Suprapubic skin (tissue), 4 donors: ENCODE measurements at regions not wholly inside any gene's neighbourhood (a gene's known extent, or its start where the extent isn't known, plus 50 kb on each side); places are given as distances from the start of the nearest gene placed in this dataset.

Experiments
- DNase-seq, 2 donors: peaks; one replicate each; pipeline ENCODE4 v3.0.0-alpha.2; 2019; ENCODE audit warnings: low spot score in 2 of 2
- H3K27ac ChIP-seq: fragments of 200-600 bp; sonication (generic); one replicate; pipeline ENCODE4 v1.5.1; 2019
- H3K27me3 ChIP-seq: fragments of 200-600 bp; sonication (generic); one replicate; pipeline ENCODE4 v1.5.1; 2019
- H3K36me3 ChIP-seq: fragments of 200-600 bp; sonication (generic); one replicate; pipeline ENCODE4 v1.5.1; 2019
- H3K4me1 ChIP-seq: fragments of 200-600 bp; sonication (generic); one replicate; pipeline ENCODE4 v1.5.1; 2019
- H3K4me3 ChIP-seq: fragments of 200-600 bp; sonication (generic); one replicate; pipeline ENCODE4 v1.5.1; 2019; ENCODE audit warnings: mild to moderate bottlenecking
- H3K9me3 ChIP-seq: fragments of 200-600 bp; sonication (generic); one replicate; pipeline ENCODE4 v1.5.1; 2019
- CTCF ChIP-seq, 2 donors: fragments of 200-600 bp in 1 of 2; fragments of 450-650 bp in 1 of 2; sonication (generic) in 1 of 2; IDR thresholded peaks; one replicate each; pipeline ENCODE4 v1.5.1; 2016 to 2019; ENCODE audit warnings: antibody characterized with exemption in 2 of 2, mild to moderate bottlenecking in 1 of 2, moderate library complexity in 1 of 2
- EP300 ChIP-seq: sonication (generic); formaldehyde crosslinking; IDR thresholded peaks from one replicate; pipeline ENCODE4 v1.6.1; 2017; ENCODE audit warnings: antibody characterized with exemption
- POLR2A ChIP-seq, 2 donors: fragments of 450-650 bp; IDR thresholded peaks; one replicate each; pipeline ENCODE4 v1.6.1; 2017; ENCODE audit warnings: antibody characterized with exemption in 2 of 2, mild to moderate bottlenecking in 2 of 2, moderate library complexity in 2 of 2
- POLR2AphosphoS5 ChIP-seq, 3 donors: sonication (generic); formaldehyde crosslinking; IDR thresholded peaks; one replicate each; pipeline ENCODE4 v1.6.1; 2017; ENCODE audit warnings: antibody characterized with exemption in 3 of 3
- WGBS: methylation state at CpG from one replicate; pipeline ENCODE4 v1.1.5; 2018; 5-methylcytosine and 5-hydroxymethylcytosine counted together

GRCh38 chr5:92402045-92402444 is 1018.9 kb upstream of the ARRDC3 start:
- DNase-seq = no peak
- TF ChIP-seq POLR2A (IDR thresholded peaks at IDR 0.05) = no peak
- TF ChIP-seq CTCF (IDR thresholded peaks at IDR 0.05) = no peak
- no peak for TF ChIP-seq EP300
- no peak for TF ChIP-seq POLR2AphosphoS5 (IDR thresholded peaks at IDR 0.05)
- H3K4me1 ChIP-seq = no peaks in the 10 kb centered on the region
- H3K9me3 ChIP-seq = no peaks in the 10 kb centered on the region
- no peak overlapping the region for H3K4me3 ChIP-seq
- WGBS = 77% methylated on average over 2 of the region's 2 CpGs
- H3K36me3 ChIP-seq = no peaks in the 10 kb centered on the region
- H3K27me3 ChIP-seq = no peaks in the 10 kb centered on the region
- no peak overlapping the region for H3K27ac ChIP-seq

GRCh38 chr5:92401492-92401891 is 1018.4 kb upstream of the ARRDC3 start:
- no peaks in the 10 kb centered on the region for H3K4me1 ChIP-seq
- no peak overlapping the region for H3K27ac ChIP-seq
- TF ChIP-seq POLR2AphosphoS5 (IDR thresholded peaks at IDR 0.05) (no peak), CTCF (IDR thresholded peaks at IDR 0.05) (no peak), EP300 (no peak), POLR2A (IDR thresholded peaks at IDR 0.05) (no peak)
- no peak for DNase-seq
- WGBS = 39% methylated on average over 5 of the region's 5 CpGs
- H3K4me3 ChIP-seq = no peak overlapping the region
- no peaks in the 10 kb centered on the region for H3K27me3 ChIP-seq
- H3K9me3 ChIP-seq = no peaks in the 10 kb centered on the region
- no peaks in the 10 kb centered on the region for H3K36me3 ChIP-seq

GRCh38 chr5:92394936-92395335 is 1011.8 kb upstream of the ARRDC3 start:
- Histone ChIP-seq H3K27me3 (no peaks in the 10 kb centered on the region), H3K27ac (no peak overlapping the region), H3K4me3 (no peak overlapping the region), H3K36me3 (no peaks in the 10 kb centered on the region), H3K4me1 (no peaks in the 10 kb centered on the region), H3K9me3 (no peaks in the 10 kb centered on the region)
- TF ChIP-seq EP300 = no peak
- TF ChIP-seq POLR2A (IDR thresholded peaks at IDR 0.05) = no peak
- TF ChIP-seq POLR2AphosphoS5 (IDR thresholded peaks at IDR 0.05) = no peak
- TF ChIP-seq CTCF (IDR thresholded peaks at IDR 0.05) = no peak
- DNase-seq = no peak
- 76% methylated on average over 1 of the region's 1 CpG for WGBS

DNA sequence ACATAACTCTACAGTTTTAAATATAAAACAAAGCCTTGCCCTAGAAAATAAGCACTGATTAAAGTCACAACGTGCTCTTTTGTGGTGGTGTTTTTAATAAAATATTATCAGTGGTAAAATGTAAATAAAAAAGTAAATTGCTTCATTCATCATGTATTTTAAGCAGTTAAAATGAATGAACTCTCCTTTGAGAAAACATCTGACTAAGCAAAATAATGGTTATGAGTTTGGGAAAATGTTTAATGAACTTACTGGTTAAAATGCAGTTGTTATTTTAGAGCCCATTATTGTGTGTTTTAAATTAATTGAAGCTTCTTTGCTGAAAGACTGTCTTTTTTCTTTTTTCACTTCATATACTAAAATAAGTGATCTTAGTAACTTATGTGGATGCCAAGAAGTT is 1007.5 kb upstream of the ARRDC3 start:
- 44% methylated on average over 1 of the region's 1 CpG for WGBS

DNA sequence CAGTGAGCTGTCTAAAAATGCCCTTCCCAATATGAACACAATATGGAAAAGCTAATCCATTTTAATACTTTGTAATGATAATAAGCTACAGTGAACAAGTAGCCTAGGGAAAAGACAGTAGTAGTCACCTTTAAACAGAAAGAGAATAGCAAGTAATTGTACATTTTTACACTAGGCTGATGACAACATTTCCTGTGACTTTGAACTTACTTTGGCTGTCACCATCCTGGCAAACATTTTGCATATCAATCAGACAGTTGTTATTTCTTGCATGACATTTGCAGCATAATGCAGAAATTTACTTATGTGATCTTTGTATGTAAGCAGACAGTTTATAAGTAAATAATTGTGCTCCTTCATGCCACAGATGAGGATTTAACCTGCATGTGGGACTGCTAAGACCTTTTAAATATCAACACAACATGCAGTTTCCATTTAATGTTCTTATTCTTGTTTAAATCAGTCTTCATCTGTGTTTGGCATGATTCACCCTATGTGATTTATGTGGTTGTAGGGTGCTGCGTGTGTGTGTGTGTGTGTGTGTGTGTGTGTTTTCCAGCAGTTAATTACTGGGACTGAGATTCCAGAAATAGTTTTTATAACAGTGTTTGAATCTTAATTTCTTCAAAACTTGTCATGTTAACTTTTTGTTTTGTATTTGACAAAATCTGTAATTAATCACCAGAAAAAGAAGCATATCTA is 997.1 kb upstream of the ARRDC3 start:
- H3K9me3 ChIP-seq = no peaks in the 10 kb centered on the region
- no peak for DNase-seq
- no peaks in the 10 kb centered on the region for H3K36me3 ChIP-seq
- no peaks in the 10 kb centered on the region for H3K4me1 ChIP-seq
- TF ChIP-seq EP300 = no peak
- no peak for TF ChIP-seq CTCF (IDR thresholded peaks at IDR 0.05)
- TF ChIP-seq POLR2AphosphoS5 (IDR thresholded peaks at IDR 0.05) = no peak
- no peak for TF ChIP-seq POLR2A (IDR thresholded peaks at IDR 0.05)
- no peak overlapping the region for H3K27ac ChIP-seq
- H3K27me3 ChIP-seq = no peaks in the 10 kb centered on the region
- no peak overlapping the region for H3K4me3 ChIP-seq
- 5% methylated on average over 1 of the region's 1 CpG for WGBS

More for the DNA sequence above, 1007.5 kb upstream of the ARRDC3 start:
- Histone ChIP-seq H3K27me3 (no peaks in the 10 kb centered on the region), H3K9me3 (no peaks in the 10 kb centered on the region), H3K4me3 (no peak overlapping the region), H3K27ac (no peak overlapping the region), H3K4me1 (no peaks in the 10 kb centered on the region), H3K36me3 (no peaks in the 10 kb centered on the region)
- no peak for DNase-seq
- TF ChIP-seq CTCF (IDR thresholded peaks at IDR 0.05) (no peak), EP300 (no peak), POLR2A (IDR thresholded peaks at IDR 0.05) (no peak), POLR2AphosphoS5 (IDR thresholded peaks at IDR 0.05) (no peak)
